Osteocyte (in vitro differentiated cells): ENCODE measurements at regions not wholly inside any gene's neighbourhood (a gene's known extent, or its start where the extent isn't known, plus 50 kb on each side); places are given as distances from the start of the nearest gene placed in this dataset.

Experiments used
- DNase-seq: peaks from one replicate; pipeline ENCODE4 v3.0.0; 2021; ENCODE audit warnings: mixed read lengths; ENCODE audit not compliant: unreplicated experiment; ENCODE audit errors: extremely low spot score
- H3K27ac Mint-ChIP-seq: one replicate; pipeline ENCODE4 v1.8.0; 2021; ENCODE audit warnings: mild to moderate bottlenecking, mixed read lengths; ENCODE audit not compliant: unreplicated experiment
- H3K27me3 Mint-ChIP-seq: one replicate; pipeline ENCODE4 v1.8.0; 2021; ENCODE audit warnings: mixed read lengths; ENCODE audit not compliant: unreplicated experiment
- H3K36me3 Mint-ChIP-seq: one replicate; pipeline ENCODE4 v1.8.0; 2021; ENCODE audit warnings: mixed read lengths; ENCODE audit not compliant: unreplicated experiment
- H3K4me1 Mint-ChIP-seq: one replicate; pipeline ENCODE4 v1.8.0; 2021; ENCODE audit warnings: mixed read lengths; ENCODE audit not compliant: unreplicated experiment
- H3K4me3 Mint-ChIP-seq: one replicate; pipeline ENCODE4 v1.8.0; 2021; ENCODE audit warnings: mild to moderate bottlenecking, moderate library complexity, mixed read lengths; ENCODE audit not compliant: unreplicated experiment
- H3K9me3 Mint-ChIP-seq: one replicate; pipeline ENCODE4 v1.8.0; 2021; ENCODE audit warnings: mixed read lengths; ENCODE audit not compliant: unreplicated experiment
- TF ChIP-seq, protein P1 (sequence below): fragments of 200-600 bp; sonication (generic); IDR thresholded peaks from 2 replicates; pipeline ENCODE4 v1.5.0; 2021; ENCODE audit warnings: antibody characterized with exemption, mild to moderate bottlenecking, moderate library complexity

DNA sequence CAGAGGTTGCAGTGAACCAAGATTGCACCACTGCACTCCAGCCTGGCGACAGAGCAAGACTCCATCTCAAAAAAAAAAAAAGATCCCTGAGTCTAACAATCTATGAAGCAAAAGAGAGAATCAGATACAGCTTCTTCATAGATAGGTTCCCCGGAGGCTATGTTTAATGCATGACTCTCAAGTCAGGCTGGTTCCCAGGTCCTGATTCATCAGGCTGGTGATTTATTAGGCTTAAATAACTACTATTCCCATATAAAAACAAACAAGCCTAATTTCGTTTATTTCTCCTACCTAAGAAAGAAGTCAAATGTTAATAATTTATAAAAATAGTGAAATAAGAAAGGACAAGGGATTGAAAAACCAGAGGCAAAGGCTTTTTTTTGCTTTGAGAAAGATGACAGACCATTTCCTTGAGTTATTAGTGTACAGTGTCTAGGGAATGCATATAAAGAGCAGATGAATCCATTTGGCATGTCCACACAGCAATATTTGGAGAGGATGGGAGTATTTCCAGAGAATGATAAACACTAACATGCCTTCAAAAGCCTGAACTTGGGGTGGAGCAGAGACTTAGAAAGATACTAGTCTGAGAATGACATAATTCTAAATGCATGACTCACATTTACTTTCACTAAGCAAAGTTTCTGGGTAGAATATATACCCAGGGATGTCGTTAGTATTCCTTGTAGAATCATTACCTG, 115.3 kb downstream of the NREP start:
- H3K9me3 Mint-ChIP-seq, result peaks cover 16% of the 10 kb centered on the region
- H3K4me1 Mint-ChIP-seq, result peaks cover 8% of the 10 kb centered on the region
- peaks cover 7% of the 10 kb centered on the region for H3K36me3 Mint-ChIP-seq
- DNase-seq, result no peak
- H3K4me3 Mint-ChIP-seq, result no peak overlapping the region
- no peak overlapping the region for H3K27ac Mint-ChIP-seq
- TF ChIP-seq, protein P1, sequence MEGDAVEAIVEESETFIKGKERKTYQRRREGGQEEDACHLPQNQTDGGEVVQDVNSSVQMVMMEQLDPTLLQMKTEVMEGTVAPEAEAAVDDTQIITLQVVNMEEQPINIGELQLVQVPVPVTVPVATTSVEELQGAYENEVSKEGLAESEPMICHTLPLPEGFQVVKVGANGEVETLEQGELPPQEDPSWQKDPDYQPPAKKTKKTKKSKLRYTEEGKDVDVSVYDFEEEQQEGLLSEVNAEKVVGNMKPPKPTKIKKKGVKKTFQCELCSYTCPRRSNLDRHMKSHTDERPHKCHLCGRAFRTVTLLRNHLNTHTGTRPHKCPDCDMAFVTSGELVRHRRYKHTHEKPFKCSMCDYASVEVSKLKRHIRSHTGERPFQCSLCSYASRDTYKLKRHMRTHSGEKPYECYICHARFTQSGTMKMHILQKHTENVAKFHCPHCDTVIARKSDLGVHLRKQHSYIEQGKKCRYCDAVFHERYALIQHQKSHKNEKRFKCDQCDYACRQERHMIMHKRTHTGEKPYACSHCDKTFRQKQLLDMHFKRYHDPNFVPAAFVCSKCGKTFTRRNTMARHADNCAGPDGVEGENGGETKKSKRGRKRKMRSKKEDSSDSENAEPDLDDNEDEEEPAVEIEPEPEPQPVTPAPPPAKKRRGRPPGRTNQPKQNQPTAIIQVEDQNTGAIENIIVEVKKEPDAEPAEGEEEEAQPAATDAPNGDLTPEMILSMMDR, result no peak
- no peaks in the 10 kb centered on the region for H3K27me3 Mint-ChIP-seq

DNA sequence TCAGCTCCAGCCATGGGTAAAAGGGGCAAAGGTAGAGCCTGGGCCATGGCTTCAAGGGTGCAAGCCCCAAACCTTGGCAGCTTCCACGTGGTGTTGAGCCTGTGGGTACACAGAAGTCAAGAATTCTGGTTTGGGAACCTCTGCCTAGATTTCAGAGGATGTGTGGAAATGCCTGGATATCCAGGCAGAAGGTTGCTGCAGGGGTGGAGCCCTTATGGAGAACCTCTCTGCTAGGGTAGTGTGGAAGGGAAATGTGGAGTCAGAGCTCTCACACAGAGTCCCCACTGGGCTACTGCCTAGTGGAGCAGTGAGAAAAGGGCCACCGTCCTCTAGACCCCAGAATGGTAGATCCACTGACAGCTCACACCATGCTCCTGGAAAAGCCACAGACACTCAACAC, 117.1 kb downstream of the NREP start:
- H3K4me3 Mint-ChIP-seq, result no peak overlapping the region
- H3K27ac Mint-ChIP-seq, result no peak overlapping the region
- H3K27me3 Mint-ChIP-seq, result no peaks in the 10 kb centered on the region
- no peak for DNase-seq
- TF ChIP-seq, protein P1, result no peak
- peaks cover 8% of the 10 kb centered on the region for H3K4me1 Mint-ChIP-seq
- peaks cover 10% of the 10 kb centered on the region for H3K36me3 Mint-ChIP-seq
- H3K9me3 Mint-ChIP-seq, result peaks cover 16% of the 10 kb centered on the region

DNA sequence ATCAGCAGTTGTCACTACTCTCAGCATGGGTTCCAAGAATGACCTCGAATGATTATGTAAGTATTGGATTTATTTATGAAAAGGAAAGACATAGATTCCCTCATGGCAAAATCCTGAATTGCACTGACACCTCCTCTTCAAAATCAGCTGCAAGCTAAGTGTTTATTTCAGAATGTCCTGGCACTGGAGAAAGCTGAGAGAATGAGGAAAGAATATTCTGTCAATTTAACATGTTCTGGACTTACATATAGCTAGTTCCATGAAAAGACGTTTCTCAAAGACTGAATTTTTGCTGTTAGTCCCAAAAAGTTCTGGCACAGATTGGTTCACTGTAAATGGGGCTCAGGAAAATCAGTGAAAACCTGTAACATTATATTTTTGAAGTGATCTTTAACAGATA, 120.3 kb downstream of the NREP start:
- peaks cover 10% of the 10 kb centered on the region for H3K36me3 Mint-ChIP-seq
- TF ChIP-seq, protein P1, result no peak
- H3K9me3 Mint-ChIP-seq, result peaks cover 16% of the 10 kb centered on the region
- no peaks in the 10 kb centered on the region for H3K27me3 Mint-ChIP-seq
- H3K4me1 Mint-ChIP-seq, result peaks cover 4% of the 10 kb centered on the region
- no peak for DNase-seq
- H3K4me3 Mint-ChIP-seq, result no peak overlapping the region
- no peak overlapping the region for H3K27ac Mint-ChIP-seq

DNA sequence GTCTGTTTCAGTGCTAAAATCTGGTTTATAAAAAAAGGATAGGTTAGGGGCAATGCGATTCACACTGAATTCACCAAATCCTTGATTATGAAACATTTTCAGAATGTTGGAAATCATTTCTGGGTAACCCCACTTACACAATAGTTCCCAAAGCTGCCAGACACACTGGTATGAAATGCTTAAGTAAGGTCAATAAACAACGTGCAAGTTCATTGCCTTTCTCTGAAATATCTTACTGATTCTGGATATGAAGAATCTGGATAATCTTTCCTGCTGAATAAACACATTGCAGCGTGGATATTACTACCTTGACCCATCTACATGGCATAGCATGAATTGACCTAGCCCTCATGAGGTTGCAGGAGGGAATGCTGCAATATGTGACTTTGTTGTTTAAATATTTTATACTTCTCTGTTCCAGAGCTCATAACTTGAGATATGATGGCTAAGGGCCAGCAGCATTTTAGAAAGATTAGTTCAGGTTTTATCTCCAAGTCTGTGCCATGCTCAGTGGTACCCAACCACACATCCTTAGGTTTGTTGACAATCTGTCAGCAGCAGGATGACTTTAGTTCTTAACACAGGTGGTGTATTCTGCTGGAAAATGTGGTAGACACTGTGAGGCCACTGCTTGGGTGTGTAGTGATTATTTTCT, 121.0 kb downstream of the NREP start:
- peaks cover 16% of the 10 kb centered on the region for H3K9me3 Mint-ChIP-seq
- no peaks in the 10 kb centered on the region for H3K4me1 Mint-ChIP-seq
- DNase-seq, result no peak

More for the DNA sequence above, 121.0 kb downstream of the NREP start:
- Mint-ChIP-seq H3K36me3 (peaks cover 10% of the 10 kb centered on the region), H3K4me3 (no peak overlapping the region), H3K27me3 (no peaks in the 10 kb centered on the region), H3K27ac (no peak overlapping the region)
- TF ChIP-seq, protein P1, result no peak
